ENCODE measurements at regions not wholly inside any gene's neighbourhood (a gene's known extent, or its start where the extent isn't known, plus 50 kb on each side); places are given as distances from the start of the nearest gene placed in this dataset.
A peak's percentile ranks its signal among the peaks of the same experiment; 100 is the strongest.

- BruUV-seq (replicated peaks), result no TSS peak
- no peaks in the 10 kb centered on the region for H3K9me3 ChIP-seq (replicated peaks; ENCODE audit: control insufficient read depth, insufficient read depth, low read depth, low read length)
- intact Hi-C loops (cut with micrococcal nuclease) (loop anchor here (10.0 kb wide), 1 partner anchor 372 kb away; the partner anchor contains the start of gene GNGT1), in situ Hi-C loops (cut with MboI) (no loop called here)
- H3K36me3 ChIP-seq (ENCODE audit: control insufficient read depth, insufficient read depth, low read length), result no peaks in the 10 kb centered on the region
- no peaks in the 10 kb centered on the region for H3K27me3 ChIP-seq (ENCODE audit: control insufficient read depth in 2 of 2, insufficient read depth in 2 of 2, low read length in 2 of 2)
- no peaks in the 10 kb centered on the region for H4K20me1 ChIP-seq (replicated peaks; ENCODE audit: control insufficient read depth, insufficient read depth, low read length)
- no peak for TF ChIP-seq TAL1 (IDR thresholded peaks at IDR 0.05)
- peak in 1 of 3 experiments; percentile 38; a peak in 2 of 6 replicates for TF ChIP-seq CTCF (IDR thresholded peaks at IDR 0.05 in 2 of 3, conservative IDR thresholded peaks at IDR 0.05 in 1 of 3; ENCODE audit: insufficient read depth in 2 of 3, low read depth in 1 of 3, low read length in 3 of 3)
- peak; percentile 26 to 36; a peak in 3 of 4 replicates for TF ChIP-seq RAD21 (CRISPR knock-in tag; conservative IDR thresholded peaks at IDR 0.05 in 1 of 2, IDR thresholded peaks at IDR 0.05 in 1 of 2)
- TF ChIP-seq, protein P1, sequence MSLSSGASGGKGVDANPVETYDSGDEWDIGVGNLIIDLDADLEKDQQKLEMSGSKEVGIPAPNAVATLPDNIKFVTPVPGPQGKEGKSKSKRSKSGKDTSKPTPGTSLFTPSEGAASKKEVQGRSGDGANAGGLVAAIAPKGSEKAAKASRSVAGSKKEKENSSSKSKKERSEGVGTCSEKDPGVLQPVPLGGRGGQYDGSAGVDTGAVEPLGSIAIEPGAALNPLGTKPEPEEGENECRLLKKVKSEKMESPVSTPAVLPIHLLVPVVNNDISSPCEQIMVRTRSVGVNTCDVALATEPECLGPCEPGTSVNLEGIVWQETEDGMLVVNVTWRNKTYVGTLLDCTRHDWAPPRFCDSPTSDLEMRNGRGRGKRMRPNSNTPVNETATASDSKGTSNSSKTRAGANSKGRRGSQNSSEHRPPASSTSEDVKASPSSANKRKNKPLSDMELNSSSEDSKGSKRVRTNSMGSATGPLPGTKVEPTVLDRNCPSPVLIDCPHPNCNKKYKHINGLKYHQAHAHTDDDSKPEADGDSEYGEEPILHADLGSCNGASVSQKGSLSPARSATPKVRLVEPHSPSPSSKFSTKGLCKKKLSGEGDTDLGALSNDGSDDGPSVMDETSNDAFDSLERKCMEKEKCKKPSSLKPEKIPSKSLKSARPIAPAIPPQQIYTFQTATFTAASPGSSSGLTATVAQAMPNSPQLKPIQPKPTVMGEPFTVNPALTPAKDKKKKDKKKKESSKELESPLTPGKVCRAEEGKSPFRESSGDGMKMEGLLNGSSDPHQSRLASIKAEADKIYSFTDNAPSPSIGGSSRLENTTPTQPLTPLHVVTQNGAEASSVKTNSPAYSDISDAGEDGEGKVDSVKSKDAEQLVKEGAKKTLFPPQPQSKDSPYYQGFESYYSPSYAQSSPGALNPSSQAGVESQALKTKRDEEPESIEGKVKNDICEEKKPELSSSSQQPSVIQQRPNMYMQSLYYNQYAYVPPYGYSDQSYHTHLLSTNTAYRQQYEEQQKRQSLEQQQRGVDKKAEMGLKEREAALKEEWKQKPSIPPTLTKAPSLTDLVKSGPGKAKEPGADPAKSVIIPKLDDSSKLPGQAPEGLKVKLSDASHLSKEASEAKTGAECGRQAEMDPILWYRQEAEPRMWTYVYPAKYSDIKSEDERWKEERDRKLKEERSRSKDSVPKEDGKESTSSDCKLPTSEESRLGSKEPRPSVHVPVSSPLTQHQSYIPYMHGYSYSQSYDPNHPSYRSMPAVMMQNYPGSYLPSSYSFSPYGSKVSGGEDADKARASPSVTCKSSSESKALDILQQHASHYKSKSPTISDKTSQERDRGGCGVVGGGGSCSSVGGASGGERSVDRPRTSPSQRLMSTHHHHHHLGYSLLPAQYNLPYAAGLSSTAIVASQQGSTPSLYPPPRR (CRISPR knock-in tag; IDR thresholded peaks at IDR 0.05; ENCODE audit: borderline replicate concordance), result no peak
- ChIA-PET POLR2A (no interaction called here), CTCF (ENCODE audit: low intra/inter-chr PET ratio) (interaction anchor here (1.7 kb wide), 1 partner anchor 1031 kb away, joined by 7 read pairs; no protein-coding TSS in a partner anchor)
- H3K9me1 ChIP-seq (ENCODE audit: control insufficient read depth, insufficient read depth, low read length), result no peaks in the 10 kb centered on the region
- FAIRE-seq (no peak), ATAC-seq (peak; percentile 43; the same call in 1 of the 3 replicates), DNase-seq (ENCODE audit: extremely low read depth in 1 of 4, low spot score in 3 of 4) (no peak)
- H3K9ac ChIP-seq (ENCODE audit: insufficient read depth in 1 of 2, low read depth in 2 of 2, low read length in 2 of 2), result no peak overlapping the region
- H3K4me1 ChIP-seq (replicated peaks in 1 of 2; ENCODE audit: control insufficient read depth in 2 of 2, insufficient read depth in 2 of 2, low read length in 2 of 2), result no peaks in the 10 kb centered on the region
- H2AFZ ChIP-seq (ENCODE audit: low read depth, low read length), result no peak overlapping the region
- no peak overlapping the region for H3K4me3 ChIP-seq
- WGBS (ENCODE audit: insufficient coverage, low coverage, missing lambda C conversion rate), result 0% methylated on average over 1 of the region's 1 CpG
- no peak overlapping the region for H3K4me2 ChIP-seq (ENCODE audit: insufficient read depth, low read length)
- no peaks in the 10 kb centered on the region for H3K79me2 ChIP-seq (ENCODE audit: control insufficient read depth, insufficient read depth, low read length)
- no peak overlapping the region for H3K27ac ChIP-seq (ENCODE audit: extremely low read depth, low read depth, low read length)
Observed at GRCh38 chr7:94276795-94277194, 117.9 kb upstream of the COL1A2 start.
